M059J (cell line): ENCODE measurements at regions not wholly inside any gene's neighbourhood (a gene's known extent, or its start where the extent isn't known, plus 50 kb on each side); places are given as distances from the start of the nearest gene placed in this dataset.
"Not testable (repeated sequence)": the region's sequence is repeated elsewhere in the genome, so short reads cannot be mapped to it uniquely, and the experiment has no call there.

Experiments used
- DNase-seq: peaks from one replicate; pipeline ENCODE4 v3.0.0-alpha.2; 2012; ENCODE audit warnings: low read depth

- DNase-seq = not testable (repeated sequence)
Observed at GRCh38 chr17:15802917-15803316, 70.8 kb downstream of the TBC1D26 start.

GRCh38 chr17:15806825-15807224, 74.7 kb downstream of the TBC1D26 start:
- not testable (repeated sequence) for DNase-seq

- not testable (repeated sequence) for DNase-seq
Observed at GRCh38 chr17:15813388-15813787, 81.3 kb downstream of the TBC1D26 start.

- not testable (repeated sequence) for DNase-seq
Observed at GRCh38 chr17:15814003-15814402, 81.9 kb downstream of the TBC1D26 start.

GRCh38 chr17:15817861-15818260, 85.8 kb downstream of the TBC1D26 start:
- not testable (repeated sequence) for DNase-seq

- not testable (repeated sequence) for DNase-seq
Observed at GRCh38 chr17:15822280-15822679, 90.2 kb downstream of the TBC1D26 start.

GRCh38 chr17:15828727-15829314, 96.7 kb downstream of the TBC1D26 start:
- DNase-seq = peak; percentile 57

- DNase-seq = peak; percentile 38
Observed at GRCh38 chr17:15830221-15830620, 98.1 kb downstream of the TBC1D26 start.

- DNase-seq = peak; percentile 76
Observed at GRCh38 chr17:15831182-15831581, 99.1 kb downstream of the TBC1D26 start.

GRCh38 chr17:15832921-15833480, 100.9 kb downstream of the TBC1D26 start:
- DNase-seq = not testable (repeated sequence)

- not testable (repeated sequence) for DNase-seq
Observed at GRCh38 chr17:15833890-15834289, 101.8 kb downstream of the TBC1D26 start.

- DNase-seq = not testable (repeated sequence)
Observed at GRCh38 chr17:15835481-15835880, 103.4 kb downstream of the TBC1D26 start.

- not testable (repeated sequence) for DNase-seq
Observed at GRCh38 chr17:15836249-15836982, 104.3 kb downstream of the TBC1D26 start.

GRCh38 chr17:15836991-15837390, 104.9 kb downstream of the TBC1D26 start:
- not testable (repeated sequence) for DNase-seq

- peak; percentile 38 for DNase-seq
Observed at GRCh38 chr17:15847447-15848229, 97.3 kb upstream of the ADORA2B start.

- peak; percentile 76 for DNase-seq
Observed at GRCh38 chr17:15849054-15849453, 95.9 kb upstream of the ADORA2B start.

GRCh38 chr17:15850071-15850470, 94.9 kb upstream of the ADORA2B start:
- DNase-seq = not testable (repeated sequence)

GRCh38 chr17:15850687-15851086, 94.2 kb upstream of the ADORA2B start:
- DNase-seq = peak; percentile 49

GRCh38 chr17:15852863-15853262, 92.1 kb upstream of the ADORA2B start:
- not testable (repeated sequence) for DNase-seq

- DNase-seq = not testable (repeated sequence)
Observed at GRCh38 chr17:15856191-15856590, 88.7 kb upstream of the ADORA2B start.

GRCh38 chr17:15856745-15857144, 88.2 kb upstream of the ADORA2B start:
- not testable (repeated sequence) for DNase-seq

GRCh38 chr17:15858082-15858481, 86.8 kb upstream of the ADORA2B start:
- DNase-seq = not testable (repeated sequence)
